ENCODE measurements at regions not wholly inside any gene's neighbourhood (a gene's known extent, or its start where the extent isn't known, plus 50 kb on each side); places are given as distances from the start of the nearest gene placed in this dataset.

DNA sequence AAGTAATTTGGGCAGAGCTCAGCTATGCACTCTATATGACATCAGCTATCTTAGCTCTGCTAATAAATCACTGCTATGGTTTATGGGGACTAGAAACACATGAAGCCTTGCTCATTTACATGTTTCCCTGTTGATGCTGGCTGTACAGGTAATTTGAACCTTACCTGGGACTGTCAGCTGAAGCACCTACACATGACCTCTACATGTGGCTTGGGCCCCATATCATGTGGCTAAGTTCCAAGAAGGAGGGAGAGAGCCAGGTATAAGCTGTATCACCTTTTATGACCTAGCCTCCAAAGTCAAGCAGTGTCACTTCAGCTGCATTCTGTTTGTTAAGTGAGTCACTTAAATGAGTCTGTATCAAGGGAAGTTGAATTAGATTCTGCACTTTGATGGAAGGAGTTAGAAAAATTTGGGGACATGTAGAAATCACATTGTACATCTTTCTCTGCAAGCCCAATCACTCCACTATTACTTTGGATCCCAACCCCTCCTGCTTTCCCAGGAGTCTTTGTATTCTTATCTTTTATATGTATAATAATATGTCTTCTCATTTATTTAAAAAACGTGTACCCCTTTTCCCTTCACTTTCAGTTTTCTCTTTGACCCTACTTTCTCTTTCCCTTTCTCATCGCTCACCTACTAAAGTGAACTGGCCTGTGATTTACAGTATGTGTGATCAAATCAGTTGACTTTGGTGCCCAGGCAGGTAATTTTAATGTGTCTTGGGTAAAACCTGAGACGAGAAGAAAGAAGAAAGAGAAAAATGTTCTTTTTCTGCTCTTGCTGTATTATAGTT lies 53.4 kb upstream of the PRKACB start:
- no peak for DNase-seq

DNA sequence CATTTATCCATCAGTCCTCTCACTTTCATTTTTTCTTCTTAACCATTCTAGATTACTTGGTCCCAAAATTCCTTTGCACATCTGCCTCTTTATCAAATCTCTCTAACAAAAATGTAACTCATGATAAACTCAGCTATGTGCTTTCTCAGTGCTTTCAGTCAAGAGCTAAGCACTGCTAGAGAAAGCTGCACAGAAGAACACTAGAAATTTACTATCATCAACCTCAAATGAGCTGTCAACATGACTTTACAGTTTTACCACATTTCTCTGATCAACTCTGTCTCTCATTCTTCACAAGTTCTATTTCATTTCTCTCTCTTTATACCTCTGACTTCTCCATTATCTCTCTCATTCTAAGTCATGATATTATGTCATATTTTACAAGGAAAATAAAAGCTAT lies 54.2 kb upstream of the PRKACB start:
- no peak for DNase-seq

DNA sequence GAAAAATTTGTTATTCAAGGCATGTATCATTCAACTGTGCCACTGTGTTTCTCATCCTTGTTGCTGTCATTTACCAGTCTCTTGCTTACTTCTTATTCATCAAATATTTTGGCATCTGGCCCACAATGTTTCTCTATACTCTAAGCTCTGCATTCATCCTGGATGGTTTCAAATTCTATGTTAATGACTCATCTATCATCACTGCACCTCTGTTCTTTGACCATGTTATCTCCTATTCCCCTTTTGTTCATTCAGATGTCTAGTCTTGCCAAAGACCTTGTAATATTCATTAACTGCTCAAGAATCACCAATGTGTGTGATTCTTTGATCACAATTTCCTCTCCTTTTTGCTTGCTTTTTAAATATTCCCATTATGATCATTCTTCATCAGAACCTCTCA lies 54.6 kb upstream of the PRKACB start:
- no peak for DNase-seq

DNA sequence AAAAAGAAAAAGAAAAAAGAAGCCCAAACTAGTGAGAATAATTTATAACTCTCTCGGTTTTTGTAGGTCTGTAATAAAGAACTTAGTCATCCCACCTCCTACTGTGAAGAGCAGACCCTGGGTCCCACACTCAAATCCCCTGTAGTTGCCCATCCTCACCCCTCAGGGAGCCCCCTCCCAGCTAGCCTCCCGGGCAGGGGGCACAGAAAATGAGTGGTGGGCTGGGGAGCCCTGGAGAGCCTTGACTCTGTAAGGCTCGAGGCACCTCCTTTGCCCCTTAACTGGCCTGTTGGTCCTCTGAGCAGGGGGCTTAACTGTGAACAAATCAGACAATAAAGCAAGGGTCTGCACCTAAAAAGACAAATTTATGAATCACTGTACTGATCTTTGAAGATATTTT lies 57.5 kb upstream of the PRKACB start:
- no peak for DNase-seq

DNA sequence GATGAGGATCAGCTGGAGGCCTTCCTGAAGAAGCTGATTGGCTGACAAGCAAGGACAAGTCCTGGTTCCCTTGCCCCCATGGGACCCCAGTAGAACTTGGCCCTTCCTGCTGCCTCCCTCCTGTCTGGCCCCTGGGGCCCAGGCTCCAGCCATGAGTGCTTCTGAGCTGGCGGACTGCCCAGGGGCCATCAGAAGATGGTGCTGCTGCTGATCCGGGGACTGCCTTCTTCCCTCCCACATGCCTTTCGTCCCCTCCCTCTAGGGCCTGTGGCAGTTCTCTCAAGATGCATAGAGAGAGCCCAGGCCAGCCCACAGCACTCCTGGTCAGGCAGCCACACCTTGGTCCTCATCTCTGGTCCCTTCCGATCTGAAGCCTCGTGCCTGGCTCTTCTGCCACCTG lies 57.9 kb upstream of the PRKACB start:
- DNase-seq = no peak

DNA sequence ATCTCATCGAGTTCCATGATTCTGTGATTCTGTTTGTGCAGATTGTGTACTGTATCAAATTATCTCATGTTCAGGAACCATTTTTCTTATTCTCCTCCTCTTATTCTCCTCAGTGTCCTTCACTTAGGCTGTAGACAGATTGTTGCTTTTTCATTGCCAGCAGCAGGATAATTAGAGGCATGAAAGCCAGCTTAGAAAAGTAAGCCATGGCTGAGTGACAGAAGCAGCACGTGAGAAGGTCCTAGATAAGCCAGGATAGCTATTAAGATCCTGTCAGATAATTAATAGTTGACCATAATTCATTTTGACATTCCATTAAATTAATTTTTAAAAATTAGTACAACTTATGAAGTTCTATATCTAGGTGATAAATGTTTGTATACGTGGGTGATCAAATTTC lies 60.8 kb upstream of the PRKACB start:
- DNase-seq = peak; percentile 11

DNA sequence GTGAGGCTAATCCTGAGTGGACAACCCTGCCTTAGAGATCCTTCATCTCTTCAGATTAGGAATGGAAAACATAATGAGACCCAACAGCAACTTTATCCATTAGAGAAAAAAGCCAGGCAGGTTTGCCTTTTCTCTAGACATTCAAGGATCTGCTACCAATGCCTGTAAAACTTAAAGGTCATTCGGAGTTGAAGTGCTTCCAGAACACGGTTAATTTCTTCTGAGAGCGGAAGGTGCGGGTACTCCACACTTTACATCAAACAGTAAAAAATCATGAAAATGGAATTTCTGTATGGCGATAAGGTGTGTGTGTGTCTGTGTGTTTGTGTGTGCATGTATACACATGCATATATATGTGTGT lies 65.2 kb upstream of the PRKACB start:
- no peak for DNase-seq

DNA sequence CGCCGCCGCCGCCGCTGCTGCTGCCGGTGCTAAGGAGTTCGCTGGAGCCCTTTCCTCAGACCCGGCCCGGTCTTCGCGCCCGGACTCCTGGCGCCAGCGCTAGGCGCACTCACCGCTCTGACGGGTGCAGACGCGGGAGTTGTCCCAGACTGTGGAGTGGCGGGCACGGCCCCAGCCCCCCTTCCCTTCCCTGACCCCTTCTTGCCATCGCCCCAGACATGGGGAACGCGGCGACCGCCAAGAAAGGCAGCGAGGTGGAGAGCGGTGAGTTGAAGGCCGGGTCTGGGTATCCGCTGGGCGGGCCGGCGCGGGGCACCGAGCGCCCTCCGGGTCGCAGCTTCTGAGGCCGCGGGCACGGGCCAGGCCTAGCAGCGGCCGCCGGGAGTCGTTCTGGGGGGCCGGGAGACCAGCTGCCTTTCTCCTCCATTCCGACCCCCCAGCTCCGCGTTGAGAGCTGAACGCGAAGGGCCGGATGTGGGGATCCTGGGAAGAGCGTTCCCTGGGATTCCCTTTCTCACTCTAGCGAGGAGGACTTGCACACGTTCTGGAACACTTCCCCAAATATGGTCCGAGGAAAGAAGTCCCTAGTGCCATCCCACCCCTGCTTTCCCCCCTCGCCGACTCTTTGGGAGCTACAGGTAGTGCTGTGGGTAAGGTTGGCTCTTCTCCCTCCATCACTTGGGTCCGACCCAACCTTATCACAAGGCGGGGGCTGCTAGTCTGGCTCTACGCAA lies 65.8 kb upstream of the PRKACB start:
- DNase-seq = no peak

DNA sequence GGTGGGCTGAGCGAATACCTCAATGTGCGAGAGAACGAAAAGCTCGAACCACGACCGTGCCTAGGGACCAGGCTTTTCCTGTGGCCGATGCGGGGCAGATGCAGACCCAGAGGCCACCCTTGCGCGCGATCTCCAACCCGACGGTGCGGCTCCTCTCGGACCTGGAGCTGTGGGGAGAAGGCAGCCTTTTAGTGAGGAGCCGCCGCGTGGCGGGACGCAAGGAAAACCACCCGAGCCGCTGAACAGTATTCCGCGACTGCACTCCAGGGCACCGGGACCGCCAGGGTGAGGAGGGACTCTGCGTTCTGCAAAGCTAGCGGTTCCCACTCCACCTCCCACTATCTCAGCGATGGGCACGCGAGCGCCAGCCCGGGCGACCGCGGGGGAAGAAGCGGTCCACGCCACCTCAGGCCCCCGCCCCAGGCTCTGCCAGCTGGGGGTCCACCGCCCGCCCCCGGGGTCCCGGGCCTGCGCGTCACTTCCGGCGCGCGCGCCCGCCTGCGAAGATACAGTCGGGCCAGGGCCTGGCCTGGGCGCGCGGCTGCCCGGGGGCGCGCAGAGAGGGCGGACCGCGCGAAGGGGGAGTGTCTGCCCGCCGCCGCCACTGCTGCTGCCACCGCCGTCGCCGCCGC lies 66.5 kb upstream of the PRKACB start:
- DNase-seq = peak; percentile 38

DNA sequence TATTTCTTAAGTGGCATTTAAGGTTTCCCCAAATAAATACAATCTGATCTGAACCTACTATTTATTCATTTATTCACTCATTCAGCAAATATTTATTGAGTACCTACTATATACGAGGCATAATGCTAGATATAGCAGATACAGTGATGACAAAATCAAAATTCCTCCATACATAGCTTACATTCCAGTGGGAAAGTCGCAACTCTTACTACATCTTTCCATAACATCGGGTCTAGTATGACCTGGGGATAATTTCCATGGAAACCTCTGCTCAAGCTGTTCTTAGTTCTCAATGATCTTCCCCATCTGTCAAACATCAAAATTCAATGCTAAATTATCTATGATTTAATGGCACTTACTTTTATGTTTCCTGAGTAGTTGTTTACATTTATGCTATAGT lies 70.8 kb upstream of the PRKACB start:
- DNase-seq = no peak

DNA sequence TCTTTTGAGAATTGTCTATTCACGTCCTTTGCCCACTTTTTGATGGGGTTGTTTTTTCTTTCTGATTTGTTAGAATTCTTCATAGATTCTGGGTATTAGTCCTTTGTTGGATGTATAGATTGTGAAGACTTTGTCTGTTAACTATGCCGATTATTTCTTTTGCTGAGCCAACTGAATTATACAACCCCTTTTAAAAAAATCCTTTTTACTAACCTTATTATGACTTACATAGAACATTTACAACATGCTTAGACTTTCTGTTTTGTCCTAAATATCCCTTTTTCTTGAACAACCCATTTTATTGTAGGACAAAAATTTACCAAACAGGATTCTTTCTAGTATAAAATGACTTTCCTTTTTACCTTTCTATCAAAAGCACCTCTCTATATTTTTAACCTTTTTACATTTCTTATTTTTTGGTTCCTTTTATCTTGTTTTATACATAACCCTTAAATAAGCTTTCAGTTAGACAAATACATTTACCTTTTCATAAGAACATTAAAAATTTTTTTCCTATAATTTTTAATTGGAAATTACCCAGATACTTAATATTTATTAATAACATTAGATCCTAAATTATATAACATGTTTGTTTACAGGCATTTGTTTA lies 70.4 kb upstream of the TTLL7 start:
- peak; percentile 35 for DNase-seq

DNA sequence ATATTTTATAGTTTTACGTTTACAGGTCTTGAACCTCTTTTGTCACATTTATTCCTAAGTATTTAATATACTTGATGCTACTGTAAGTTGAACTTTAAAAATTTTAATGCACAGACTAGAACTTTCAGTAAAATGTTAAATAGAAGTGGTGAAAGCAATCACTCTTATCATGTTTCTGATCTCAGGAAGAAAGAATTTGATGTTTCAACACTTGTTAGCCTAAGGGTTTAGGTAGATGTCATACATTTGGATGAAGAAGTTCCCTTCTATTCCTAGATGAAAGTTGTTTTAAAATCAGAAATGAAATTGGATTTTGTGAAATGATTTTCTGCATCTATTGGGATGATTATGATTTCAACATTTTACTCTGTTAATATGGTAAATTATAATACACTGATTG lies 63.6 kb upstream of the TTLL7 start:
- no peak for DNase-seq

DNA sequence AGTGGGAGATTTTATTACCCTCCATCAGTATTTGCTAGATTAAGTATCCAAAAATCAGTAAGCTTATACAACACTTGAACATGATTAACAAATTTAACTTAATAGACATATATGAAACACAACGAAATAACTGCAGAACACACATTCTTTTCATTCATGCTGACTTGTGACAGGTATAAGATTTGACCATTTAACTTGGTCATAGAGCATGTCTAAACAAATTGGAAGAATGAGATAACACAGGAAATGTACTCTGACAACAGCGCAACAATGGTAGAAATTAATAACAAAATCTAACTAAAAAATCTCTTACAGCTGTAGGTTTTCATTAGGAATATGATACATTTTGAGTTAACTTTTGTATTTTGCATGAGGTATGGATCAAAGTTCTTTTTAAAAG lies 62.4 kb upstream of the TTLL7 start:
- no peak for DNase-seq

DNA sequence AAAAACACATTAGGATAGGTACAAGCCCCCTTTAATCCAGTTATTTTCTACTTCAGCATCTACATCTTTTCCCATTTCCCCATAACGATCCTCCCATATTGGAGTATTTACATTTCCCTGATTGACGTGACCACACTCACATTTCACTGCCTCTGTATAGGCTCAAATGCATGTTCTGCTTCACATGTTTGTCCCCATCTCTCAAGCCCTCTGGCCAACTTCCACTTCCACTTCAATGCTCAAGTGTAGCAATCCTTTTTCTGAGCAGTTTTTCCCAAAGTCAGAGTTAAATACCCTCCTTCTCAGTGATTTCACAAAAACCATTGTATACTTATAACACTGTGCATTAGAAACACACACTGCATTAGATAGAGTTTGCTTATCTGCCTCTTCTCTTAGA lies 61.8 kb upstream of the TTLL7 start:
- DNase-seq = no peak

DNA sequence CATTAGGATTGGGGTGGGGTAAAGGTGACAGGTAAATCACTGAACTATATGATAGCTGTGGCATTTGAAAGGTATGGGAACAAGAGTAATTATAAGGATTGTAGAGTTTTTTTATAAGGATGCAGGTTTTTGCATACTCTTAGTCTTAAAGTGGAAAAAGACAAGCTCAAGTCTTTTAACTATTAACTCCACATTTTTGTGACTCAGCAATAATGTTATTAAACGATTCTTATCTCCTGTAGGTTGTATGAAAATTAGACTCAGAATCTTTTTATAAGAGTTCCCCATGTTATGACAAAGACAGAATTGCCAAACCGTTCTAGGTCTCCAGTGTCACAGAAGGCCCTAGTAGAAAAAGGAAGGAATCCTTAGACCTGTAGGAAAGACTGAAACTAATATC lies 49.9 kb upstream of the TTLL7 start:
- no peak for DNase-seq
